Caco-2 (cell line): ENCODE measurements at regions not wholly inside any gene's neighbourhood (a gene's known extent, or its start where the extent isn't known, plus 50 kb on each side); places are given as distances from the start of the nearest gene placed in this dataset.

ENCODE experiments used
- BruUV-seq: library from RNA; stranded (reverse); fragments of 400-500 nt; replicated peaks from 2 replicates; lab custom pipeline; 2021; lab: Mats Ljungman, UMichigan
- CTCF ChIA-PET: fragments of 300-600 bp; sonication (Branson Sonifier 250); formaldehyde crosslinking; loops from one replicate; lab custom pipeline; 2022; ENCODE audit warnings: antibody characterized with exemption; lab: Charles Lee
- POLR2A ChIA-PET: fragments of 300-600 bp; sonication (Branson Sonifier 250); formaldehyde crosslinking; loops from one replicate; lab custom pipeline; 2022; ENCODE audit warnings: antibody characterized with exemption; lab: Charles Lee
- DNase-seq, 2 experiments: peaks; one replicate each; pipeline versions ENCODE4 v3.0.0 to v3.0.0-alpha.2; 2020 to 2022
- H3K27me3 ChIP-seq: replicated peaks from 2 replicates; pipeline ENCODE4 v1.6.0; 2011; ENCODE audit warnings: low read length; ENCODE audit not compliant: control insufficient read depth, insufficient read depth
- H3K36me3 ChIP-seq: 2 replicates; pipeline ENCODE4 v1.5.1; 2011; ENCODE audit warnings: low read length; ENCODE audit not compliant: control insufficient read depth, insufficient read depth
- H3K4me1 ChIP-seq: fragments of 250-450 bp; sonication (Bioruptor Pico); 2 replicates; pipeline ENCODE4 v1.5.1; 2020; ENCODE audit warnings: mild to moderate bottlenecking
- H3K4me3 ChIP-seq: 2 replicates; pipeline ENCODE4 v1.5.1; 2011; ENCODE audit warnings: low read depth, mild to moderate bottlenecking, control low read depth, low read length
- H3K9me3 ChIP-seq: fragments of 250-450 bp; sonication (Bioruptor Pico); 2 replicates; pipeline ENCODE4 v1.5.1; 2020; ENCODE audit warnings: mild to moderate bottlenecking, moderate library complexity
- H3K27ac Mint-ChIP-seq: one replicate; pipeline ENCODE4 v1.8.0; 2022; ENCODE audit warnings: mixed read lengths; ENCODE audit not compliant: unreplicated experiment
- H3K27me3 Mint-ChIP-seq: one replicate; pipeline ENCODE4 v1.8.0; 2022; ENCODE audit warnings: mixed read lengths; ENCODE audit not compliant: insufficient read depth, unreplicated experiment
- H3K36me3 Mint-ChIP-seq: one replicate; pipeline ENCODE4 v1.8.0; 2022; ENCODE audit warnings: mild to moderate bottlenecking, mixed read lengths; ENCODE audit not compliant: insufficient read depth, unreplicated experiment
- H3K4me1 Mint-ChIP-seq: one replicate; pipeline ENCODE4 v1.8.0; 2022; ENCODE audit warnings: low read depth, mixed read lengths; ENCODE audit not compliant: unreplicated experiment
- H3K4me3 Mint-ChIP-seq: one replicate; pipeline ENCODE4 v1.8.0; 2022; ENCODE audit warnings: mild to moderate bottlenecking, moderate library complexity, mixed read lengths; ENCODE audit not compliant: unreplicated experiment
- H3K9me3 Mint-ChIP-seq: one replicate; pipeline ENCODE4 v1.8.0; 2022; ENCODE audit warnings: mixed read lengths; ENCODE audit not compliant: unreplicated experiment
- CTCF ChIP-seq, 2 experiments: fragments of 200-600 bp in 1 of 2; IDR thresholded peaks; 1 replicate in 1 of 2; 2 replicates in 1 of 2; pipeline versions ENCODE4 v1.5.1 to v1.8.0; 2011 to 2022; ENCODE audit warnings: antibody characterized with exemption in 1 of 2, control low read depth in 1 of 2, inconsistent platforms in 1 of 2, low read depth in 1 of 2, low read length in 1 of 2, mild to moderate bottlenecking in 1 of 2, moderate library complexity in 1 of 2; ENCODE audit not compliant: insufficient read depth in 1 of 2, severe bottlenecking in 1 of 2, unreplicated experiment in 1 of 2
- intact Hi-C: fragments of 100-400 bp; cut with micrococcal nuclease; formaldehyde crosslinking; loops from one replicate; pipeline ENCODE4 v1.10.0; 2022; ENCODE audit not compliant: unreplicated experiment

DNA sequence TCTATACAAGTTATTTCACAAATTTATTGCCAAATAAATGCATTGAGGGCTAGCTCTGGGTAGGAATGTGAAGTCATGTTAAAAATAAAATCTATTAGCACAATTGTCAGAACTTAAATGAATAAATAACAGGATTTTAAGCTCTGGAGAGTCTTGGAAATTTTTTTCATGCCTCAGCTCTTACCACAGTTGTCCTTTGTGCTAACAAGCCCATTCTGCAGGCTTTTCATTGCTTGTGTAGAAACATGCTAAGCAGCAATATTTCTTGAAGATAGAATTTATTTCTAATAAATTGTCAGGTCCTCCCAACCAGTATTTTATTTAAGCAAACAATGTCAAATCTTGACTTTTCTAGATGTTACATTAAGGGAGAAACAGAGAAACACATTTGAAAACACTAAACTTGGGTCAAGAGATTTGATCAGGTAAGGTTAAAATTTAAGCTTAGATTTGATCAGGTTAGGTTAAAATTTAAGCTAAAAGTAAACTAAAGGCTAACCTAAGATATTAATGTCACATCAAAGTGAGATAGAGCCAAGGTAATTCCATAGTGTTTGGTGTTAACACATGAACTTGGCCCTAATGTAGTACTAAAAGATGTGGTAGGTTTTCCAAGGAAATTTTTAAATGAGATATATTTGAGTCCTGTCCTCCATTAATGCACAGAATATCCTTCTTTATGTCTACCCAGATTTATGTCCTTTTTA is 179.1 kb upstream of the IL1RAPL1 start:
- Mint-ChIP-seq H3K36me3 (no peaks in the 10 kb centered on the region), H3K27me3 (no peaks in the 10 kb centered on the region), H3K4me1 (no peaks in the 10 kb centered on the region), H3K27ac (no peak overlapping the region), H3K4me3 (no peak overlapping the region), H3K9me3 (peaks cover 13% of the 10 kb centered on the region)
- no peak for TF ChIP-seq CTCF (IDR thresholded peaks at IDR 0.05; ENCODE audit: insufficient read depth in 1 of 2, low read depth in 1 of 2, low read length in 1 of 2, severe bottlenecking in 1 of 2, unreplicated experiment in 1 of 2)
- ChIA-PET POLR2A (no interaction called here), CTCF (no interaction called here)
- BruUV-seq, result no TSS peak
- Histone ChIP-seq H3K4me1 (peaks cover 7% of the 10 kb centered on the region; the same call in 1 of the 2 replicates), H3K36me3 (no peaks in the 10 kb centered on the region), H3K27me3 (no peaks in the 10 kb centered on the region), H3K4me3 (no peak overlapping the region), H3K9me3 (no peaks in the 10 kb centered on the region)
- intact Hi-C loops, result no loop called here
- DNase-seq, result no peak

- no peaks in the 10 kb centered on the region for H3K4me1 Mint-ChIP-seq
- no peaks in the 10 kb centered on the region for H3K36me3 ChIP-seq
- no peaks in the 10 kb centered on the region for H3K36me3 Mint-ChIP-seq
- H3K27ac Mint-ChIP-seq, result no peak overlapping the region
- no peaks in the 10 kb centered on the region for H3K4me1 ChIP-seq
- no peak for DNase-seq
- H3K27me3 Mint-ChIP-seq, result no peaks in the 10 kb centered on the region
- H3K9me3 Mint-ChIP-seq, result no peaks in the 10 kb centered on the region
- no peaks in the 10 kb centered on the region for H3K9me3 ChIP-seq
- H3K27me3 ChIP-seq, result no peaks in the 10 kb centered on the region
- intact Hi-C loops, result no loop called here
- H3K4me3 ChIP-seq, result no peak overlapping the region
- no TSS peak for BruUV-seq
- no peak for TF ChIP-seq CTCF (IDR thresholded peaks at IDR 0.05; ENCODE audit: insufficient read depth in 1 of 2, low read depth in 1 of 2, low read length in 1 of 2, severe bottlenecking in 1 of 2, unreplicated experiment in 1 of 2)
- CTCF ChIA-PET, result no interaction called here
- POLR2A ChIA-PET, result no interaction called here
- H3K4me3 Mint-ChIP-seq, result no peak overlapping the region
These were observed 188.9 kb upstream of the IL1RAPL1 start for GRCh38 chrX:28398342-28398741.

GRCh38 chrX:28391528-28391927 is 195.7 kb upstream of the IL1RAPL1 start:
- no peaks in the 10 kb centered on the region for H3K36me3 Mint-ChIP-seq
- BruUV-seq, result no TSS peak
- DNase-seq, result no peak
- H3K4me1 ChIP-seq, result no peaks in the 10 kb centered on the region
- H3K27ac Mint-ChIP-seq, result no peak overlapping the region
- H3K27me3 ChIP-seq, result no peaks in the 10 kb centered on the region
- H3K9me3 Mint-ChIP-seq, result no peaks in the 10 kb centered on the region
- H3K36me3 ChIP-seq, result no peaks in the 10 kb centered on the region
- no peak for TF ChIP-seq CTCF (IDR thresholded peaks at IDR 0.05; ENCODE audit: insufficient read depth in 1 of 2, low read depth in 1 of 2, low read length in 1 of 2, severe bottlenecking in 1 of 2, unreplicated experiment in 1 of 2)
- ChIA-PET CTCF (no interaction called here), POLR2A (no interaction called here)
- H3K4me1 Mint-ChIP-seq, result no peaks in the 10 kb centered on the region
- intact Hi-C loops, result no loop called here
- H3K27me3 Mint-ChIP-seq, result no peaks in the 10 kb centered on the region
- no peaks in the 10 kb centered on the region for H3K9me3 ChIP-seq
- H3K4me3 ChIP-seq, result no peak overlapping the region
- no peak overlapping the region for H3K4me3 Mint-ChIP-seq
